Choroid plexus epithelial cell (primary cell): ENCODE measurements at regions not wholly inside any gene's neighbourhood (a gene's known extent, or its start where the extent isn't known, plus 50 kb on each side); places are given as distances from the start of the nearest gene placed in this dataset.
"Not testable (repeated sequence)": the region's sequence is repeated elsewhere in the genome, so short reads cannot be mapped to it uniquely, and the experiment has no call there.

Experiments
- DNase-seq: peaks from one replicate; pipeline ENCODE4 v3.0.0-alpha.2; 2010; ENCODE audit warnings: low read depth
- H3K4me3 ChIP-seq: 2 replicates; pipeline ENCODE4 v1.5.1; 2011; ENCODE audit warnings: low read depth, mild to moderate bottlenecking, control low read depth, low read length, moderate library complexity
- CTCF ChIP-seq: conservative IDR thresholded peaks from 2 replicates; pipeline ENCODE4 v1.5.1; 2011; ENCODE audit warnings: low read depth, mild to moderate bottlenecking, control low read depth, inconsistent platforms, low read length, moderate library complexity

GRCh38 chr10:35263827-35264226 is 72.5 kb upstream of the CCNY start:
- H3K4me3 ChIP-seq, DNase-seq: not testable (repeated sequence)

- DNase-seq, H3K4me3 ChIP-seq: not testable (repeated sequence)
Measured at GRCh38 chr10:35264636-35265035, 71.7 kb upstream of the CCNY start.

- no peak overlapping the region for H3K4me3 ChIP-seq
- no peak for DNase-seq
- TF ChIP-seq CTCF, result no peak
Measured at GRCh38 chr10:35265435-35265834, 70.9 kb upstream of the CCNY start.

GRCh38 chr10:35268323-35268722 is 68.0 kb upstream of the CCNY start:
- no peak for DNase-seq
- no peak for TF ChIP-seq CTCF
- H3K4me3 ChIP-seq, result no peak overlapping the region

GRCh38 chr10:35268791-35269257 is 67.5 kb upstream of the CCNY start:
- no peak for DNase-seq
- H3K4me3 ChIP-seq, result no peak overlapping the region
- TF ChIP-seq CTCF, result no peak

- no peak overlapping the region for H3K4me3 ChIP-seq
- no peak for TF ChIP-seq CTCF
- no peak for DNase-seq
Measured at GRCh38 chr10:35270100-35270499, 66.2 kb upstream of the CCNY start.

GRCh38 chr10:35271086-35271858 is 65.0 kb upstream of the CCNY start:
- H3K4me3 ChIP-seq, result no peak overlapping the region
- TF ChIP-seq CTCF, result no peak
- no peak for DNase-seq

- DNase-seq, H3K4me3 ChIP-seq: not testable (repeated sequence)
Measured at GRCh38 chr10:35271859-35272165, 64.5 kb upstream of the CCNY start.

GRCh38 chr10:35272401-35272800 is 63.9 kb upstream of the CCNY start:
- H3K4me3 ChIP-seq, DNase-seq: not testable (repeated sequence)

- H3K4me3 ChIP-seq, result not testable (repeated sequence)
Measured at GRCh38 chr10:35273994-35274393, 62.3 kb upstream of the CCNY start.

More at GRCh38 chr10:35273994-35274393, 62.3 kb upstream of the CCNY start:
- DNase-seq, result not testable (repeated sequence)
